GM12892 (cell line): ENCODE measurements at regions not wholly inside any gene's neighbourhood (a gene's known extent, or its start where the extent isn't known, plus 50 kb on each side); places are given as distances from the start of the nearest gene placed in this dataset.

Source experiments
- POLR2A ChIP-seq: IDR thresholded peaks from 2 replicates; pipeline ENCODE4 v1.6.1; 2011; ENCODE audit warnings: low read depth, low read length, control low read depth
- POLR2AphosphoS5 ChIP-seq: IDR thresholded peaks from 2 replicates; pipeline ENCODE4 v1.6.1; 2011; ENCODE audit warnings: low read depth, low read length, control low read depth
- TAF1 ChIP-seq: IDR thresholded peaks from 2 replicates; pipeline ENCODE4 v1.6.1; 2011; ENCODE audit warnings: low read depth, mild to moderate bottlenecking, control low read depth, low read length, borderline replicate concordance

DNA sequence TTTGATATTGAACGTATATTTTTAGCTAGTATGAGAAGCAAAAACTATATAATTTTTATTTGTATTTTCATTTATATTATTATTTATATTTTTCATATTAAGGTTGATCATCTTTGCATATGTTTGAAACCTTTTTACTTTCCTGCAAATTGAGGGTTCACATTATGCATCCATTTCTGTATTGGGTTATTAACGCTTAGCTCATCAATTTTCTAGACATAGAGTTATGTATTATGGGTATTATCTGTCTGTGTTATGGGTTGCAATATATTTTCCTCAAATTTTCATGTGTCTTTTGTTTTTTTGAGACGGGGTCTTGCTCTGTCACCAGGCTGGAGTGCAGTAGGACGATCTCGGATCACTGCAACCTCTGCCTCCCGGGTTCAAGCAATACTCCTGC, 2377.0 kb upstream of the WWC1 start:
- TF ChIP-seq POLR2A (no peak), POLR2AphosphoS5 (no peak), TAF1 (no peak)
